ENCODE measurements at regions not wholly inside any gene's neighbourhood (a gene's known extent, or its start where the extent isn't known, plus 50 kb on each side); places are given as distances from the start of the nearest gene placed in this dataset.
A peak's percentile ranks its signal among the peaks of the same experiment; 100 is the strongest.

DNA sequence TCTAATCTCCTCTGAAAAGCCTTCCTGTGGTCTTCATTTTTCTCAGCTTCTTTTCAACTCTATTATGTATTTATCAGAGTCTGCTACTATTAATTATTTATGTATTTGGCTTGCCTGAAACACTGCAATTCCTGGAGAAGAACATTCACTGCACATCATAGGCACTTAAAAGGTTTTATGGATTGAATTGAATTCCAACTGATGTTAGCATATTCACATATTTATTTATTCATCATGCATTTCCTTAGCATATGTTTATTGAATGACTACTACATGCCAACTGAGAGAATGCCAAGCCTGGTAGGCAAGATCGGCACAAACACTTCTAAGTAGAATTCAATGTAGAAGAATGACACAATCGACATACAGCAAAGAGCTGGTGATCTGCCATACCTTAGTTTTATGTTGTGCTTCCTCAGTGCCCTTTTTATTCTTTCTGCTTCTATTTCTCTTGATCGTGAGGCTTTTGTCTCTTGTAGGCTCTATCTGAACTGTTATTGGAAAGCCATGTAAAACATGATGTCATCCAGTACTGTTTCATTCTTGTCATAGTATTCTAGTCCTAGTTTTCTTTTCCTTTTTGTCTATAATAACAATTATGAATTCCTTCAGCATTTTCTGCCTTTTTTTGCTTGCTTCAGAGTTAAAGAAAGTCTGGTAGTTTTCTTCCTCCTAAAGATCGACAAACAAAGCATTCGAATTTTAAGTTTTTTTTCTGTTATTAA is 454.2 kb downstream of the TLE4 start:
- TF ChIP-seq, protein P1, sequence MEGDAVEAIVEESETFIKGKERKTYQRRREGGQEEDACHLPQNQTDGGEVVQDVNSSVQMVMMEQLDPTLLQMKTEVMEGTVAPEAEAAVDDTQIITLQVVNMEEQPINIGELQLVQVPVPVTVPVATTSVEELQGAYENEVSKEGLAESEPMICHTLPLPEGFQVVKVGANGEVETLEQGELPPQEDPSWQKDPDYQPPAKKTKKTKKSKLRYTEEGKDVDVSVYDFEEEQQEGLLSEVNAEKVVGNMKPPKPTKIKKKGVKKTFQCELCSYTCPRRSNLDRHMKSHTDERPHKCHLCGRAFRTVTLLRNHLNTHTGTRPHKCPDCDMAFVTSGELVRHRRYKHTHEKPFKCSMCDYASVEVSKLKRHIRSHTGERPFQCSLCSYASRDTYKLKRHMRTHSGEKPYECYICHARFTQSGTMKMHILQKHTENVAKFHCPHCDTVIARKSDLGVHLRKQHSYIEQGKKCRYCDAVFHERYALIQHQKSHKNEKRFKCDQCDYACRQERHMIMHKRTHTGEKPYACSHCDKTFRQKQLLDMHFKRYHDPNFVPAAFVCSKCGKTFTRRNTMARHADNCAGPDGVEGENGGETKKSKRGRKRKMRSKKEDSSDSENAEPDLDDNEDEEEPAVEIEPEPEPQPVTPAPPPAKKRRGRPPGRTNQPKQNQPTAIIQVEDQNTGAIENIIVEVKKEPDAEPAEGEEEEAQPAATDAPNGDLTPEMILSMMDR (IDR thresholded peaks at IDR 0.05; ENCODE audit: low read depth, low read length, missing control alignments), result no peak
- H3K4me3 ChIP-seq (ENCODE audit: low read depth, low read length), result no peak overlapping the region
- no peak for DNase-seq (ENCODE audit: low read depth)

- DNase-seq (ENCODE audit: low read depth), result no peak
- TF ChIP-seq, protein P1 (IDR thresholded peaks at IDR 0.05; ENCODE audit: low read depth, low read length, missing control alignments), result no peak
- no peak overlapping the region for H3K4me3 ChIP-seq (ENCODE audit: low read depth, low read length)
Observed at GRCh38 chr9:80025131-80025530, 453.4 kb downstream of the TLE4 start.

- H3K4me3 ChIP-seq (ENCODE audit: low read depth, low read length), result no peak overlapping the region
- TF ChIP-seq, protein P1 (IDR thresholded peaks at IDR 0.05; ENCODE audit: low read depth, low read length, missing control alignments), result no peak
- DNase-seq (ENCODE audit: low read depth), result peak; percentile 25
Observed at GRCh38 chr9:80020530-80020929, 448.8 kb downstream of the TLE4 start.

GRCh38 chr9:80020056-80020455 is 448.3 kb downstream of the TLE4 start:
- H3K4me3 ChIP-seq (ENCODE audit: low read depth, low read length), result no peak overlapping the region
- TF ChIP-seq, protein P1 (IDR thresholded peaks at IDR 0.05; ENCODE audit: low read depth, low read length, missing control alignments), result no peak
- DNase-seq (ENCODE audit: low read depth), result no peak

GRCh38 chr9:80013891-80014290 is 442.1 kb downstream of the TLE4 start:
- TF ChIP-seq, protein P1 (IDR thresholded peaks at IDR 0.05; ENCODE audit: low read depth, low read length, missing control alignments), result no peak
- no peak for DNase-seq (ENCODE audit: low read depth)
- no peak overlapping the region for H3K4me3 ChIP-seq (ENCODE audit: low read depth, low read length)

GRCh38 chr9:80012557-80013330 is 441.0 kb downstream of the TLE4 start:
- DNase-seq (ENCODE audit: low read depth), result no peak
- H3K4me3 ChIP-seq (ENCODE audit: low read depth, low read length), result no peak overlapping the region
- TF ChIP-seq, protein P1 (IDR thresholded peaks at IDR 0.05; ENCODE audit: low read depth, low read length, missing control alignments), result no peak
